ENCODE measurements at regions not wholly inside any gene's neighbourhood (a gene's known extent, or its start where the extent isn't known, plus 50 kb on each side); places are given as distances from the start of the nearest gene placed in this dataset.

DNA sequence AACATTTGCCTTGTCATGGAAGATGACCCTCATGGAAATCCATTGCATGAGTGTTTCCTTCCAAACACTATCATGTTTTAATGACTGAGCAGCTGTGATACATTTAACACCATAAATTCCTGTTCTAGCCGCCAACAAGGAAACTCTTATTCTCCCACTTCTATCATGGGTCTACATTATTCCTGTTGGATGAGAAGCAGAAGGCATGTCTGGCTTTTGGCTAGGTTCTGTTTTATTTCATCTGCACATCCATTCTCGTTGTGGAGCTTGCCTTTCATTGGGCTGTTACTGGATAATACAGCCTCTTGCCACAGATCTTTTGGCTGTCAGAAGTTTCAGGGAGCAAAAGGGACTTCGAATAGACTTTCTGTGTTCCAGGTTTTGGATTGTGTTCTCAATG lies 742.6 kb upstream of the TSPY4 start:
- TF ChIP-seq, protein P1, sequence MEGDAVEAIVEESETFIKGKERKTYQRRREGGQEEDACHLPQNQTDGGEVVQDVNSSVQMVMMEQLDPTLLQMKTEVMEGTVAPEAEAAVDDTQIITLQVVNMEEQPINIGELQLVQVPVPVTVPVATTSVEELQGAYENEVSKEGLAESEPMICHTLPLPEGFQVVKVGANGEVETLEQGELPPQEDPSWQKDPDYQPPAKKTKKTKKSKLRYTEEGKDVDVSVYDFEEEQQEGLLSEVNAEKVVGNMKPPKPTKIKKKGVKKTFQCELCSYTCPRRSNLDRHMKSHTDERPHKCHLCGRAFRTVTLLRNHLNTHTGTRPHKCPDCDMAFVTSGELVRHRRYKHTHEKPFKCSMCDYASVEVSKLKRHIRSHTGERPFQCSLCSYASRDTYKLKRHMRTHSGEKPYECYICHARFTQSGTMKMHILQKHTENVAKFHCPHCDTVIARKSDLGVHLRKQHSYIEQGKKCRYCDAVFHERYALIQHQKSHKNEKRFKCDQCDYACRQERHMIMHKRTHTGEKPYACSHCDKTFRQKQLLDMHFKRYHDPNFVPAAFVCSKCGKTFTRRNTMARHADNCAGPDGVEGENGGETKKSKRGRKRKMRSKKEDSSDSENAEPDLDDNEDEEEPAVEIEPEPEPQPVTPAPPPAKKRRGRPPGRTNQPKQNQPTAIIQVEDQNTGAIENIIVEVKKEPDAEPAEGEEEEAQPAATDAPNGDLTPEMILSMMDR (IDR thresholded peaks at IDR 0.05), result no peak
- TF ChIP-seq POLR2AphosphoS5 (IDR thresholded peaks at IDR 0.05) (no peak), POLR2A (IDR thresholded peaks at IDR 0.05) (no peak)

Measured in breast epithelium (tissue), 3 donors.